GM19043 (cell line): ENCODE measurements at regions not wholly inside any gene's neighbourhood (a gene's known extent, or its start where the extent isn't known, plus 50 kb on each side); places are given as distances from the start of the nearest gene placed in this dataset.
A peak's percentile ranks its signal among the peaks of the same experiment; 100 is the strongest.

Source experiments
- ATAC-seq: cut with Tn5 transposase; IDR thresholded peaks from one replicate; pipeline ENCODE4 v1.9.1; 2021; ENCODE audit warnings: low read depth; ENCODE audit not compliant: unreplicated experiment

- no peak for ATAC-seq
These were observed 364.8 kb upstream of the RBMY1B start for GRCh38 chrY:21146331-21146730.

- no peak for ATAC-seq
These were observed 361.2 kb upstream of the RBMY1B start for GRCh38 chrY:21149971-21150370.

- no peak for ATAC-seq
These were observed 341.3 kb upstream of the RBMY1B start for GRCh38 chrY:21169821-21170220.

- no peak for ATAC-seq
These were observed 336.3 kb upstream of the RBMY1B start for GRCh38 chrY:21174697-21175463.

GRCh38 chrY:21175505-21175904, 335.6 kb upstream of the RBMY1B start:
- ATAC-seq: no peak

- no peak for ATAC-seq
These were observed 333.8 kb upstream of the RBMY1B start for GRCh38 chrY:21177306-21177800.

GRCh38 chrY:21178281-21178680, 332.9 kb upstream of the RBMY1B start:
- ATAC-seq: no peak

- ATAC-seq: no peak
These were observed 330.2 kb upstream of the RBMY1B start for GRCh38 chrY:21180921-21181320.

- ATAC-seq: no peak
These were observed 326.9 kb upstream of the RBMY1B start for GRCh38 chrY:21184271-21184670.

- ATAC-seq: no peak
These were observed 325.6 kb upstream of the RBMY1B start for GRCh38 chrY:21185419-21186105.

- no peak for ATAC-seq
These were observed 318.4 kb upstream of the RBMY1B start for GRCh38 chrY:21192694-21193093.

- no peak for ATAC-seq
These were observed 310.9 kb upstream of the RBMY1B start for GRCh38 chrY:21200246-21200645.

- ATAC-seq: peak; percentile 95
These were observed 283.3 kb upstream of the RBMY1B start for GRCh38 chrY:21227849-21228248.

- ATAC-seq: peak; percentile 98
These were observed 270.9 kb upstream of the RBMY1B start for GRCh38 chrY:21240221-21240620.

- no peak for ATAC-seq
These were observed 270.4 kb upstream of the RBMY1B start for GRCh38 chrY:21240662-21241310.

GRCh38 chrY:21242793-21243192, 268.3 kb upstream of the RBMY1B start:
- no peak for ATAC-seq

GRCh38 chrY:21246780-21247179, 264.4 kb upstream of the RBMY1B start:
- no peak for ATAC-seq

- ATAC-seq: no peak
These were observed 262.5 kb upstream of the RBMY1B start for GRCh38 chrY:21248591-21248990.

GRCh38 chrY:21253455-21254248, 257.5 kb upstream of the RBMY1B start:
- ATAC-seq: no peak

GRCh38 chrY:21254476-21254875, 256.7 kb upstream of the RBMY1B start:
- ATAC-seq: no peak

- ATAC-seq: peak; percentile 90
These were observed 254.3 kb upstream of the RBMY1B start for GRCh38 chrY:21256820-21257219.
